CD4-positive, alpha-beta T cell treated with Interleukin-12 subunit alpha and Interleukin-12 subunit beta, for 1 hour (primary cell): ENCODE measurements at regions not wholly inside any gene's neighbourhood (a gene's known extent, or its start where the extent isn't known, plus 50 kb on each side); places are given as distances from the start of the nearest gene placed in this dataset.
"Not testable (repeated sequence)": the region's sequence is repeated elsewhere in the genome, so short reads cannot be mapped to it uniquely, and the experiment has no call there.

ENCODE experiments used
- DNase-seq: peaks from one replicate; pipeline ENCODE4 v3.0.0-alpha.2; 2020

DNA sequence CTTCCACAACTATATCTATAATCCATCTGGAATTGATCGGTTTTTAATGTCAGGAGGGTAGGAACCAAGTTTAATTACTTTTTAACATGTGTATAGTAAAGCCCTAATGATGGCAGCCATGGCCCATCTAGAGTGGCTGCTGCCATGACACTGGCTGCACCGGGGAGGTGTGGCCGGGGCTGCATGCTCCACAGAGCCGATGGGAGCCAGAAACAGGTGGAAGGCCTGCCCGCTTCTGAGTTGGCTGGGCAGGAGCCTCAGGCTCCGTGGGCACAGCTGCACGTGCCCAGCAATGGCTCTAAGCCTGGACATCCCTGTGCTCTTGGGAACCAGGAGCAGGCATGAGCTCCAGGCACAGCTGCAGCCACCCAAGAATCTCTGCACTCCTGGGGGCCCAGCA is 73.0 kb downstream of the GBP6 start:
- no peak for DNase-seq

DNA sequence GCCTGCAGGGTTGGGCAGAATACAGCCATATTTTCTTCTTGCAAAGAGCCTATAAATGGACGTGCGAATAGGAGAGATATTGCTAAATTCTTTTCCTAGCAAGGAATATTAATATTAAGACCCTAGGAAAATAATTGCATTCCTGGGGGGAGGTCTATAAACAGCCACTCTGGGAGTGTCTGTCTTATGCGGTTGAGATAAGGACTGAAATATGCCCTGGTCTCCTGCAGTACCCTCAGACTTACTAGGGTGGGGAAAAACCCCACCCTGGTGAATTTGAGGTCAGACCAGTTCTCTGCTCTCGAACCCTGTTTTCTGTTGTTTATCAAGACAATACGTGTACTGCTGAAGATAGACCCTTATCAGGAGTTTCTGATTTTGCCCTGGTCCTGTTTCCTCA is 74.4 kb downstream of the GBP6 start:
- not testable (repeated sequence) for DNase-seq

DNA sequence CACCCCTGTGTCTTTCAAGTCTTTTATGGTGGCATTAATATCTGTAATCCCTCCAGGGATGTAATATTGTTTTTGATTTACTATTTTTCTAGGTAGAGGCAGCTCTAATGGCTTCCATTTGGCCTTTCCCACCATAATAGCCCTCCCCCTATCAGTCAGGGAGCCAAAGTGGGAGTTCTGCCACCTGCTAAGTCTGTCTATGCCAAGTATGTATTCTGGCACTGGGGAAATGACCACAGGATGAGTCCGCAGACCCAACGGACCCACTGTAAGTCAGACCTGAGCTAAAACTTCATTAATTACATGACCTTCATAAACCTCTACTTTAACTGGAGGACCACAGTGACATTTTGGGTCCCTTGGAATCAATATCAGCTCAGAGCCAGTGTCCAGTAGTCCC is 77.1 kb downstream of the GBP6 start:
- DNase-seq: no peak

DNA sequence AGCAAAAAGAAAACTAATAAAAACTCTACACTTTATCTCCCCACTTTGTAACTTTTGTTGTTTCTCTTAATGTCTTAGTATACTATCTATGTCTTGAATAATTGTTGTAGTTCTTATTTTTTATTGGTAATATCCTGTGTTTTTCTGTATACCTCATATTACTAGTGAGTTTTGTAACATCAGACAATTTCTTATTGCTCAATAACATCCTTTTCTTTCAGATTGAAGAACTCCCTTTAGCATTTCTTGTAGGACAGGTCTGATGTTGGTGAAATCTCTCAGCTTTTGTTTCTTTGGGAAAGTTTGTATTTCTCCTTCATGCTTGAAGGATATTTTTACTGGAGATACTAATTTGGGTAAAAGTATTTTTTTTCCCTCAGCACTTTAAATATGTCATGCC is 79.8 kb upstream of the LRRC8B start:
- DNase-seq: no peak

DNA sequence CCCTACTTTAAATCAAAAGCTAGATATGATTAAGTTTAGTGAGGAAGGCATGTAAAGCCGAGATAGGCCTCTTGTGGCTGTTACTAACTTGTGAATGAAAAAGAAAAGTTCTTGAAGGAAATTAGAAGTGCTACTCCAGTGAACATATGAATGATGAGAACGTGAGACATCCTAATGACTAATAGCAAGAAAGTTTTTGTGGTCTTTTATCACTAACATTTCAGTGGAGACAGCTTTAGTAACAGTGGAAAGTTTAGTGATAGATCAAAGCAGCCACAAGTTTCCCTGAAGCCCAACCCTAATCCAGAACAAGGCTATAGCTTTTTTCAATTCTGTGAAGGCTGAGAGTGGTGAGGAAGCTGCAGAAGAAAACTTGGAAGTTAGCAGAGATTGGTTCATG is 73.6 kb upstream of the LRRC8B start:
- DNase-seq: no peak

DNA sequence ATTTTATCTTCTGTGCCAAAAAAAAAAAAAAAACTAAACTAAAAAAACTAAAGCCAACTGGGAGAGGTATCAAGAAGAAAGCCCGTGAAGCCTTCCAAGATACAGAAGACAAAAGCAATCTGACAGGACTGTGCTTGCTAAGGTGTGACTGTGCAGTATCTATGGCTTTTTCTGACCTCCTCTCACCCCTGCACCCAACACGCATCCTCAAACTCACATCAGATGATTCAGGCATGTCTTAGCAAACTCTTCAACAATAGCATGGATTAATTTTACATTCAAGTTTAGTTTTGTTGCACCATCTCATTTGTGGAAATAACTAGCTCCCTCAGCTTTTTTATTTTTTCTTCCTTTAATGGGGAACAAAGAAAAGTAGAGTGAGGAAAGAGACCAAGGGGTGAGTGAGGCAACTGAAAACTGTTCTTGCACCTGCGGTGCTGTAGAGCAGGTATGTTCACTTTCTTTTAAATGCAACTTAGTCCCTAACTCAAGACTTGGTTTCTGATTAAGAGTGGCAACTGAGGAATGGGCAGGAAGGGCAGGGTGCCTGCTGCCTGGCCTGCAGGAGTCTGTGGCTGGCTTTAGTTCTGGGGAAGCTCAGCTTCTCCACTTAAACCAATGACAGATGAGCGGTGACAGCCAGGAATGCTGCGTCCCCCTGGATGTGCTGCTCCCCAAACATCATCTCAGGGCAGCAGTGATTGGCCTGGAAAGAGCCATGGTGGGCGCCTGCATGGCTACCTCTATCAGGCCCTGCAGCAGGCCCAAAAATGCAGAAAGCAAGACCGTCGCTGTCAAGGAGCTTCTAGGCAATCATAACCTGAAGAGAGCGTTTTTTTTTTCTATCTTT is 71.3 kb upstream of the LRRC8B start:
- no peak for DNase-seq

DNA sequence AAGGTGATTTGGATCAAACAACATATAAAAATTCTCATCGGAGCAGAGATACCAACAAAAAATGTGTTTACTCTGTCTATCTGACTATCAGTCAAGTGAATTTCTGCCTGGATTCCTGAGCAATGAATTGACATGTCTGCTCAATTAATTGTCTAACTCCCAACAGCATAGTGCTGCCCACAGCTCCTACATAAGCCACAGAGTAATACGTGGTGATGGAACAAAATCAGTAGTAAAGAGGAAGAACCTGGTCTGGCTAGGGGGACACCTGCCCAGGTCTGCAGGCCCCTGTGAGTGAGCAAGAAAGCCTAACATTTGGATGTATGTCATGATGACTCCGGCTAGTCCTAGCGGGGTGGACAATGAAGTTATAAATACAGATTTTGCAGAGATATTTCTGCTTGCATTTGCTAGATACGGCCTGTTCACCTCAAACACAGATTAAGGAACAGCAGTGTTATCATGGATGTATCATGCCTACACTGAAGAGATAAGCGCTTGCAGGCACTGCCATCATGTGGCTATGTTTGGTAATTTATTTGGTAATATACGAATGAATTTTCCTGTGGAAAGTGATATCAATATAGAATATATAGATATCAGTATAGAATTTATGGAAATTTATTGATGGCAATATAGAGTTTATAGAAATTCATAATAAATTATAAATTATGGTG is 69.6 kb upstream of the LRRC8B start:
- peak; percentile 75 for DNase-seq

DNA sequence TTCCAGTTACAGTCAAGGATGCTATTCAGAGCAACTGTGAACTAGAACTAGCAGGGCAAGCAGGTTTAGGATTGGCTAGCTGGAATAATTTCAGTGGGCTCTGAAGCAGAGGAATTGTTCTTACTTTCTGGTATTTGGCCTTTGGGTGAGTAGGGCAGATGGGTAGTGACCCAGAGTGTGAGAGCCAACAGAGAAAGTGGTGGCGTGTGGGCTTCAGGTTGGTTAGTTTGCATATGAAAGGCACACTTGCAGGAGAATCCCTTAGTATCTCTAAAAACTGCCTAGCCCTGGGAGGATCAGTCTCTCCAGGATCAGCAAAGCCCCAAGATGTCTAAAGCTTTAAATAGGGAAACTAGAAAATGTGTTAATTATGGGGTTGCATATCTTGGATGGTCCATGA is 67.6 kb upstream of the LRRC8B start:
- DNase-seq: no peak

DNA sequence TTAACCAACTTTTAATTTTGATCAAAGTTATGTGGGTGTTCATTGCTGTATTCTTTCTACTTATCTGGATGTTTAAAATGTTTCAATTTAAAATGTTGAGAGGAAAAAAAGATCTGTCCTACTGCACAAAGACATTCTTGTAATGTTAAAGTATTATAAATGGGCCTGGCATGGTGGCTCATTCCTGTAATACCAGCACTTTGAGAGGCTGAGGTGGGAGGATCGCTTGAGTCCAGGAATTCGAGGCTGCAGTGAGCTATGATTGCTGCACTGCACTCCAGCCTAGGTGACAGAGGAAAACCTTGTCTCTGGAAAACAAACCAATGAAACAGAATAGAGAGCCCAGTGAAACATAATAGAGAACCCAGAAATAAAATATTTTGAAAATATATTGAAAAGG is 65.5 kb upstream of the LRRC8B start:
- no peak for DNase-seq

DNA sequence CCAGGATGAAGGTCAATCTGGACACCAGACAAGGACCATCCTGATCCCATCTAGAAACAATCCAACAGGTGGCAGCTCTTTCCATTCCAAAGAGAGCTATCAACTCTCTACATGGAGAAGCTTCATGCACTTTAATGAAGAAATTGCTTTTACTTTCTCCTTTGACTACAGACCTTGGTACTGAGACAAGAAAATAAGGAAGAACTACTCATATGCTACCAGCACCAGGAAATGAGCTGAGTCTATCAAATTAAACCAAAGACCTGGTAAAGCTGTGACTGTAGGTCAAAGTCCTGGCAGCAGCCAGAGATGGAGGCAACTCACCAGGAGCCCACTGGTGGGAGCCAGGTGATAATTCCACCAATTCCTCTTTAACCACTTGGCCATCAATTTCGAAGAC is 64.3 kb upstream of the LRRC8B start:
- no peak for DNase-seq

DNA sequence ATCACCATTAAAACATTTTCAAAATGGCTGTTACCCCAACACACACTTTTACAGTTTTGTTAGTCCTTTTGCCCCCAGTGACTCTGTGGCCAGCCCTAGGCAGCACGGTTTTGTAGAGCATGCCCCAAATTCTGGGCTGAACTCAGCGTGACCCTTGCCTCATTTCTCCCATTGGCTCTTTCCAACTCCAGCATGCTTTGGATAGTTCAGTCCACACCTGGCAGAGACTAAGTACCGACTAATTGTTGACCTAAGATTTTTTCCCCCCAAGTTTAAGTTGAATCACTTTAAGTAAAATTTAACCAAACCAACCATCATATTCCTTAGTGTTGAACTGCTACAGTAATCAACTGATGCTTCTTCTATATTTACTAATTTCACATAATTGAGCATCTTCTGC is 62.4 kb upstream of the LRRC8B start:
- DNase-seq: no peak

DNA sequence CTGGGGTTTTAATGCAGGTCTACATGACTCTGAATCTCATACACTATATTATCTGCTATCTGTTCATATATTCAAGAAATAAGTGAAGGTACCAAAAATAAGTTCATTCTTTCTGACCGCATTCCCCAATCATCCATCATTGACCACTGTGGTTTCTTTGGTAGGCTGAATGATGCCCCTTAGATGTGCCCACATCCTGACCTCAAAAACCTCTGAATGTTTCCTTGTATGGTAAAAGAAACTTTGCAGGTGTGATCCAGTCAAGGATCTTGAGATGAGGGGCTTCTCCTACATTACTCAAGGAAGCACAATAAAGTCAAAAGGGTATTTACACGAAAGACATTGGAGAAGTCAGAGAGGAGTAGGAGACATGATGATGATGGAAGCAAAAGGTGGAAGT is 60.6 kb upstream of the LRRC8B start:
- DNase-seq: peak; percentile 21

DNA sequence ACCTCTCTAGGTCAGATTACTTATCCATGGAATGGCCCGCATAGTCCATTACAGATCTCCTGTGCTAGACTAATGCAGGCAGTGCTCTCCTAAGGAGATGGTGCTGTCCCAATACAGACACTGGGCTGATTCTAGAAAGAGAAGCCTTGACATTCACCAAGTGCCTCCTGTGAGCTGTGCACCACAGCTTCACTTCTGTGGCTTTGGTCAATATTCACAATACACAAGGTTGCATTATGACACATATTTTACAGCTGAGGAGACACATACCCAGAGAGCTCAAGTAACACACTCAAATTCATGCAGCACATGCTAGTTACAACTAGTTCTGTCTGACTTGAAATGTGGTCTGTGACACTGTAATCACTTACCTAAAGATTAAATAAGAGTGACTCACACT is 59.4 kb upstream of the LRRC8B start:
- no peak for DNase-seq

DNA sequence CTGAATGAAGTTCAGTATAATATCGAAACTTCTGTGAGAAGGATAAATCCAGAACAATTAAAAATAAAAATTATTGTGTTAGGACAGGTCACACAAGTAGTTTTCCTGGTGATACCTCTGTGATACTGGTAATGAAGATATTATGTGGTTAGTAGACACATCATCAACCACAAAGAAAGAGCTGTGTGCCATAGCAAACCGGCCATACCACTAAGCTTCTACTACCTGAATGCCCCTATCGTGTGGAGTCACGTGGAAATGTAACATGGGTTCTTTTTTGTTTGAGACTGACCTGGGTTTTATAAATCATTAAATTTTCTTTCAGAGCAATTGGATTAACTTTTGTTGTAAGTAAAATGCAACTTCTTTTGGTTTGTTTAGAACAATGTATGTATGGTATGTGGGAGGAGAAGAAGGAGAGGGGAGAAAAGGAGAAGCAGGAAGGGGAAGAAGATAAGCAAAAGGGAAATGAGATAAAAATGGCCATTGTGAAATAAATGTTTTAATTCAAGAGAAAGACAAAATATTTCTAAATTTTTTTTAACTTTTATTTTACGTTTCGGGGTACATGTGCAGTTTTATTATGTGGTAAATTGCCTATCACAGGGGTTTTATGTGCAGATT is 58.2 kb upstream of the LRRC8B start:
- DNase-seq: no peak

DNA sequence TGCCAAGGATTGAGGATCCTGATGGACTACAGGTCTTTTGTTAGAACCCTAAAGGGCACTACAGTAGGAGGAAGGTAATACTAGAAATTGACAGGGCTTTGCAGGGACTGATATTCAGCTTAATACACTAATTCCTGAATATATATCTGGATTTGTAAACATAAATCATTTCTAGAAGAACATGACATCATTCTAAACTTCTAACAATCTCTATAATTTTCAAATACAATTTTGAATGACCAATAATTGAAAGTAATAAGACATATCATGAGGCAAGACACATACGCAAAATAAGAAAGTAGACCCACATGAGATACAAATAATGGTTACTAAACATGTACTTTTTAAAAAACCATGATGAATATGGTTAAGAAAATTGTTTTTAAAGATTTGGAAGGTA is 52.4 kb upstream of the LRRC8B start:
- no peak for DNase-seq

DNA sequence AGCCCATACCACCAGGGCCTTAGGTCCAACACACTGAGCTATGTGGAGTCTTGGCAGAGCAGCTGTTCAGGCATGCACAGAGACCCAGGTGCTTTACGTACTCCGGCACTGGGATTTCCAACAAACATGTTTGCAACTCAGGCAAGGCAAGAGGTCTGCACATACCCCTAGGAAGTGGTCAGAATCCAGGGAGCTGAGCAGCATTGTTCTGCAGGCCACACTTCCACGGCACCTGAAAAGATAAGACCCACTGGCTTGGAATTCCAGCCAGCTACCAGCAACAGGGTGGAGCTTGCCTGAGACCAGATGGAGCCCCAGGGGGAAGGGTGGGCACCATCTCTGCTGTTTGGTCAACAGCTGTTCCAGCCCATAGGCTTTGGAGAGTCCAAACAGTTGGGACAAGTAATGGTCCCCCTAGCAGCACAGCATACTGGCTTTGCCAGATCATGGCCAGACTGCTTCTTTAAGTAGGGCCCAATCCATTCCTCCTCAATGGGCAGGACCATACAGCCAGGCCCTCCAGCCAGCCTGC is 51.7 kb upstream of the LRRC8B start:
- DNase-seq: no peak
